ENCODE measurements at regions not wholly inside any gene's neighbourhood (a gene's known extent, or its start where the extent isn't known, plus 50 kb on each side); places are given as distances from the start of the nearest gene placed in this dataset.

DNA sequence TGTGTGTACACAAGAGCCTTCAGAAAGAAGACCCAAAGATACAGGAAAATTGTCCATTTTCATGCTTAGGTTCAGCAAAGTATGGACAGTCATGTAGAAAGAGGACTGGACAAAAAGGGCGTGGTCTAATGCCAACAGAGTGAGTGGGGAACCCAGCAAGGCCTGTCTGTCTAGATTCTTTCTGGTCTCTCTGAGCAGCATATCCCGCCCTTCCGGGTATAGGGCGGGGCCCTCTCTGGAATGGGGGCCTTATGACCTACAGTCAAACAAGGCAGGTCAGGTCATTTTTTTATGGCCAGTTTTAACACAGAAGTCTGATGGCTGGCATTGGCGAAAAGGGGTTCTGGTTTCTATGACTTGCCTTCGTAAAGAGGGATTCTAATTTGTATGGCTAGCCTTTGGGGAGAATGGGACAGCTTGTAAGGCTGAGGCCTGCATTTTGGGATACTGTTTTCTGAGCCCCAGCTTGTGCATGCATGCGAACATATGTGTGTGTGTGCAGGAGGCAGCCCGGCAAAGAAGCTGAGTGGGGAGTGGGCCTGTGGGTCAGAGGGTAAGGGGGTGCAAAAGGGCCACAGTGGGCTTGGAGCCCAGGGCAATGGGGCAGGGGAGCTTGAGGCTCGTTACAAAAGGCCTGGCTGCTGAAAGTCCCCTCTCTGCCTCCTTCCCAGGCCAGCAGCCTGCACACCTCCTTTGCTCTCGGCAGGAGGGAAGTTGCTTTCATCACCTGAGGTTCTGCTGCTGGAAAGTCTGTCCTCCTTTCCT is 130.5 kb upstream of the B3GAT1 start:
- no peak for TF ChIP-seq CTCF (conservative IDR thresholded peaks at IDR 0.05)
- TF ChIP-seq EZH2 (IDR thresholded peaks at IDR 0.05; ENCODE audit: low read depth), result no peak
